HUDEP-2 (cell line): ENCODE measurements at regions not wholly inside any gene's neighbourhood (a gene's known extent, or its start where the extent isn't known, plus 50 kb on each side); places are given as distances from the start of the nearest gene placed in this dataset.
"Not testable (repeated sequence)": the region's sequence is repeated elsewhere in the genome, so short reads cannot be mapped to it uniquely, and the experiment has no call there.

ENCODE experiments used
- DNase-seq, 76 experiments: peaks; one replicate each; lab custom pipeline; 2025; ENCODE audit not compliant: unreplicated experiment in 76 of 76; lab: John Stamatoyannopoulos, UW

DNA sequence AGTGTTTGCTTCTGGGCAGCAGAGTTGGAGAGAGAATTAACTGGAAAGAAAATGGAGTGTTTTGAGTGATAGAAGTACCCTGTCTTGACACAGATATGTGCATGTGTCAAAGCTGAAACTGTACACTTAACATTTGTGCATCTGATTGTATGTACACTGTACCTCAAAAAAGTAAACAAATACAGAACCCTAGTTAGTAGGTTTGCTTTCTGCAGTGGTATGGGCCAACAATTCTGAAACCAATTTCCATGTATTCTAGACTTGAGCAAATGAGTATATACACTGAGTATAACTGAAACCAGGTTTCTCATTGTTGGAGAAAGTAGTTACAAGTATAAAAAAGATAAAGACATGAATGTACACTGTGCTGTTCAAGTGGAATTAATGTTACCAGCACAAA lies 52.4 kb downstream of the ELAPOR2 start:
- DNase-seq = no peak

DNA sequence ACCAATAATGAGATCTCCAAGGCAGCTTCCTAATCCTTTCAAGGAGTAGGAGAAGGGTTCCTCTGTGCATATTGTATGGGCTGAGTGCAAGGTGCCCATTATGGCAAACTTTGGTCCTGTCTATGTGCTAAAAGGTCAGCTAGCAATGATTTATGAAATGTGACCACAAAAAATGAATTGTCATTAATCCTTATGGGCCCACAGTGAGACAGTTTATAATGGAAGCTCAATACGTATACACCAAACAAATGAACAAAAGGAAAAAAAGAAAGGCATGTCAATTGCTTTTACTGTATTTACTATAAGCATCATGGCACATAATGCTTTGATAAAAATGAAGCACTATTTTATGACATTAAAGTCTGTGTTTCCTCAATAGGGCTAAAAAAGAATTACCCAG lies 54.5 kb downstream of the ELAPOR2 start:
- DNase-seq = no peak

DNA sequence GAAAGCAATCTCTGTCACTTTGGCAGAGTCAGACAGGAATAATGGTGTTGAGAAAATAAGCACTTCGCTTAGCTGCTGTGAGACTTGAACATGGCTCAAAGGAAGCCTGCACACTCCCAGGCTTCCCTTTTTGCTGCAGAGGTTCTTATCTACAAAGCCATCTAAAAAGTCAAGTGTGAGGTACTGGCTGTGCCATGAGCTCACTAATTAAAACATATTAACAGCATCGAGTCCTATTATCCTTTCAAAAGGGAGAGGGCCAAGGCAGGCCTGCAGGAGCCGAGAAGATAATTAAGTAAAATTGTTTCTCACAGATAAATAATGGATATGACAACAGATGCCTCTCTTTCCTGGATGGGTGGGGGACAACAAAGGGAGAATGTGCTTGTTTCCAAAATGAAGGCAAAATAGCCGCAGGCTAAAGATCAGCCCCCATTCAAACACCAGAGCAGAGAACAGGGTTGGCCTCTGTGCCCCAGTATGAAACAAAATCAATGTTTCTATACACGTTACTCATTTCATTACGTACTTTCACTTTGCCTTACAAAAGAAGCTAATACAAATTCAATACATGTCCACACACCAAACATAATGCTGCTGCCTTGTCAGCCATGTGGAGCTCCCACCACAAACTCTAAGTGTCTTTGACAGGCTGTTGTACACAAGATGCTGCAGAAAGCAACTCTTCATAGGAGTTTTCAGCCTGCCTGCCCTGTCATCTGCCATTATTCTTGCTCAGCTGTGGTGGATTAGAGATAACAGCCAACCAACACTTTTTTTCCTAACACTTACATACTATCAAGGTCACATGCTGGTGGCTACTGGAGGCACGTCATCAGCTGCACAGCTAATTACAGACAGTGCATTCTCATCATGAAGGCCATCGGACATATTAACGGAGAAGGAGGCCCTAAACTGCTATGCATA lies 55.3 kb downstream of the ELAPOR2 start:
- DNase-seq = peak in 23 of 76 experiments; percentile 1 to 48 (median 12)

DNA sequence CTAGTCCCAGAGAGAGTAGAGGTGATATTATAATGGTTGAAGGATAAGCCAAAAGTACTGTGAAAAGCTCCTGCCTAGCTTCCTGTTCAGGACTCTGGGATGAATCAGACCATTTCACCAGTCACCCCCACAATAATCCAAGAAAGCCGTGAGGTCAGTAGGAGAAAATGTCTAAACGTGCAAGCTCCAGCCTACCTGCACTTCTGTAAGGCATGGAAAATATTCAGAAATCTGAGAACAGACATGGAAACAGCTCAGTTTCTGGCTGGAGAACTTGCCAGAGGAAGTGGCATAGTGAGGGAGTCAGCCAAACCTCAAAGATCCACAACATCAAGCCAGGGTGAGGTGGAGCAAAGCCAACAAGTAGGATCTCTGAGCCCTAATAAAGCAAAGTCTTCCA lies 58.2 kb downstream of the ELAPOR2 start:
- DNase-seq = no peak

DNA sequence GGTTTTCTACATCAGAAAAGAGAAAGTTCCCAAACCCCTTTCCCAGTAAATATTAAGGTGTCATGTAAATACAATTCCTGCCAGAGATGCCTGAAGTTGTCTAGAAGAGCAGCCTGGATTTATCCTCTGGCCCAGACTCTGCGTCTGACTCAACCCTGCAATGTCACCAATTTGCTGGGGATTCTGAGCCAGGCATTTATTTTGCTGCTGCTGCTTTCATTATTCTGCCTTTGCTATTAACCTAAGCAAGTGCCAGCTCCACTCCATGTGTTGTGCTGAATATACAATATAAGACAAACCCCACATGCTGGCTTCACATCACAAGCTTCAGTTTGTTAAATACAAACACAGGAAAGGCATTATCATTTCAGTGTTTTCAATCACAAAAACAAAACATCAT lies 59.1 kb downstream of the ELAPOR2 start:
- no peak for DNase-seq

DNA sequence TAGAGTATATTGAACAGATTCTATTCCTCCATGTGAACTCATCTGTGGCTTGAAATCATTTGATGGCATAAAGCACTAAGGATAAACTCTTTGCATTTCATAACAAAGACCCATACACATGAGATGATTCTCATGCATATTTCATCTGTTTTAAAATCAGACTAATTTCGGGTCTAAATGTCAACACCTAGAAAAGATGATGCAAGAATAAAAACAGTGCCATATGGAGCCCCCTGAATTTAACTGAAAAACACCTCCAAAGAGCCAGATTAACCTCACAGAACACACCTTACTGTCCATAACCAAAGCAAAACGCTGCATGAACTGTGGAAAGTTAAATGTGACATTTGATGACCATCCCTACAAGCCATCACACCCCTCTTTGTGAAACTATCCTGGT lies 59.7 kb downstream of the ELAPOR2 start:
- DNase-seq = no peak

DNA sequence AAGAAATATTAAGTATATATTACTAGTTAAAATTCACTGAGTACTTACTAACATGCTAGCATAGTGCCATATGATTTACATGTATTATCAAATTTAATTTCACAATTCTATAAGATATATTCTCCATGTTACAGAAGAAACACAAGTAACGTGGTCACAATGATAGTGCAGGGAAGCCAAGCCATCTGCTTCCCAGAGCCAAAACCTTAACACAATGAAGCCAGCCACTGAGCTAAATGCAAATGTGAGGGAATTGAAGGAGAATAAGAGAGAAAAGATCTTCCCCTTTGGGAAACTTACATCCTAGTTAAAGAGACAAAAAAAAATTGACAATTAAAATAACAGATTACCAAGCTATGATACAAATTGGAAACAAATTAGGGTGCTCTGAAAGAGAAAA lies 63.6 kb downstream of the ELAPOR2 start:
- DNase-seq = no peak

DNA sequence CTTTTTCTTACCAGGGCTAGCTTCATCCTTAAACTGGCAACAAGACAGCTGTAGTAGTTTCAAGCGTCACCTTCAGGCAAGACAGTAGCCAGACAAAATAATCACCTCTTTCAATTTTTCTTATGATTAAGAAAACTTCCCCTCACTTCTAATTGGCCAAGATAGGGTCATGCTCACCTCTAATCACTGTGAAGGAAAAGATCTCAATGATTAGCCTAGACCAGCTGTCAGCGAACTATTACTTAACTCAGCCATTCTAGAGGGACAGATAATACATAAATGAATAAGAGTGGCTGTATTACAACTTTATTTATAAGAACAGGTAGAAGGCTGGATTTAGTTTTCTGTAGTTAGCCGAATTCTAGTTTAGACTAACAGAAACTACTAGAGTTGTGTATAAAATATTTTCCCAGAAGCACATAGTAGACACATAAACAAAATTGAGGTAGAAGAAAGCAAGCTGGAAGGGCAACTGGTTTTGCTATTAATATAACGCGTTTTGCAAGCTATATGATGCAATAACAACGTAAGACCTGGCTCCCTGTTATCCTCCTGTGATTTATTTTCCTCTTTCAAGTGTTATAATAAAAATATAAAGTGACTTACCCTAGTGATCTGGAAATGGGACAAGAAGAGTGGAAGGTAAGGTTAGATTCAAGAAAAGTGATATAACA lies 64.3 kb downstream of the ELAPOR2 start:
- DNase-seq = no peak

DNA sequence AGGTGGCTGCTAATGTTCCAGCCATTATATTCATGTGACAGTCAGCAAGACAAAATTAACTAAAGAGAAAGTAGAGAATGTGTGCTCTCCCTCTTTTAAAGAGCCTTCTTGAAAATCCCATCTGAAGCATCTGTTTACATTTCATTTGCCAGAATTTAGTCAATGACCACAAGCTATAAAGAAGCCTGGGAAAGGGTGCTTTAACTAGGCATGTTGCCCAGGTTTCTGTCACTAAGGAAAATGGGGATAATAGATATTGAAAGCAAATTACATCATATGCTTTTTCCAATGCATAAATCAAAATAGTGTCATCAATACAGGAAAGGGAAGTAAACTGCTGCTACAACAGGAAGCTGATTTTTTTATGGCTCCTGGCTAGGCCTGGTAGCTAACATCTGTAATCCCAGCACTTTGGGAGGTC lies 67.7 kb downstream of the ELAPOR2 start:
- DNase-seq = no peak

DNA sequence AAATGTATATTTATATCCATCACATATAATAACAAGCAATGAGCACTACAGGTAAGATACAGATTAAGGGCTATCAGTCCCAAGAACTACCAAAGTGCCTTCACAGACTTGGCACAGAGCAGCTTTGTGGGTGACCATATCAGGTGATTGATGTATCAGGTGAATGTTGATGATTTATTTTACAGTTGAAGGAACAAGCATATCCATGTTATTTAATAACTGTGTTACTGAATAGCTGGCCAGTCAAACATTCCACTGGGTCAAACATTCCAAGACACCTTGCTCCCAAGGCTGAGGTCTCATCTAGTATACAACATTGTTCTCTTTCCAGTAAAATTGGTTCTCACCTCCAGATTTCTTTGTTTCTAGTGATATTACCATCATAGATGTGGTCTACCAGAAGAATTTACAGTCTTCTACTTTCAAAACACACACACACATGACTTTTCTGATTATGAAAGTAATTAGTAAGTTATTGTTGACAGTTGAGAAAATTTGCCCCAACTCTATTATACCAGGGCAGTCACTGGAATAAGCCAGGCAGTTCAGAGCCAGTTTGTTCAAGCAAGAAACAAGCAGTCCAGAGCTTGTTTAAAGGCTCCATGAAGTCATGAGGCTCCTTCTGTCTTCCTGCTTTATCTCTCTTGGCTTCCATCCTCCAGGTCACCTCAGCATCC lies 68.2 kb downstream of the ELAPOR2 start:
- no peak for DNase-seq

DNA sequence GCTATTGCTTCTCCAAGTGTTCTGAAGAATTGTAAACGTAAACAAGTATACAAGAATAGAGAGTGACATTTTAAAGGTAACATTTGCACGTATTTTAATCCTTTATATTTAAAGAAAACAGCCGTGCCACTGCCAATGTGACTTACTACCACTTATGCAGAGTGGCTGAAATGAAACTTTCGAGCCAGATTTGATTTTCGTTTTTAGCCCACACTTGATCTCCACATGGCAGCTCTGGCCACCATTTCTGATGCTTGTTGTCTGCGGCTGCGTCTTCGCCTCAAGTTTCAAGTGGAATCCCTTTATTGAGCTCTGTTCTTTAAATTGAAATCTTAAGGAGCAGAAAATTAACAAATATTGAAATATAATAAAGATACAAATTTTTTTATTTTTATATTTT lies 70.0 kb downstream of the ELAPOR2 start:
- DNase-seq = no peak

DNA sequence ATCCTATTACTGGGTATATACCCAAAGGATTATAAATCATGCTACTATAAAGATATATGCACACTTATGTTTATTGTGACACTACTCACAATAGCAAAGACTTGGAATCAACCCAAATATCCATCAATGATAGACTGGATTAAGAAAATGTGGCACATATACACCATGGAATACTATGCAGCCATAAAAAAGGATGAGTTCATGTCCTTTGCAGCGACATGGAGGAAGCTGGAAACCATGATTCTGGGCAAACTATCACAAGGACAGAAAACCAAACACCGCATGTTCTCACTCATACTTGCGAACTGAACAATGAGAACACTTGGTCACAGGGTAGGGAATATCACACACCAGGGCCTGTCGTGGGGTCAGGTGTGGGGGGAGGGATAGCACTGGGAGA lies 71.6 kb downstream of the ELAPOR2 start:
- DNase-seq = not testable (repeated sequence)

DNA sequence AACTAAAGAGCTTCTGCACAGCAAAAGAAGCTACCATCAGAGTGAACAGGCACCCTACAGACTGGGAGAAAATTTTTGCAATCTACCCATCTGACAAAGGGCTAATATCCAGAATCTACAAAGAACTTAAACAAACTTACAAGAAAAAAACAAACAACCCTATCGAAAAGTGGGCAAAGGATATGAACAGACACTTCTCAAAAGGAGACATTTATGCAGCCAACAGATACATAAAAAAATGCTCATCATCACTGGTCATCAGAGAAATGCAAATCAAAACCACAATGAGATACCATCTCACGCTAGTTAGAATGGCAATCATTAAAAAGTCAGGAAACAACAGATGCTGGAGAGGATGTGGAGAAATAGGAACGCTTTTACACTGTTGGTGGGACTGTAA lies 72.1 kb downstream of the ELAPOR2 start:
- DNase-seq = not testable (repeated sequence)

DNA sequence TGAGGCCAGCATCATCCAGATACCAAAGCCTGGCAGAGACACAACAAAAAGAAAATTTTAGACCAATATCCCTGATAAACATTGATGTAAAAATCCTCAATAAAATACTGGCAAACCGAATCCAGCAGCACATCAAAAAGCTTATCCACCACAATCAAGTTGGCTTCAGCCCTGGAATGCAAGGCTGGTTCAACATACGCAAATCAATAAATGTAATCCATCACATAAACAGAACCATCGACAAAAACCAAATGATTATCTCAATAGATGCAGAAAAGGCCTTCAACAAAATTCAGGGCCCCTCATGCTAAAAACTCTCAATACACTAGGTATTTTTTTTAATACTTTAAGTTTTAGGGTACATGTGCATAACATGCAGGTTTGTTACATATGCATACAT lies 74.1 kb downstream of the ELAPOR2 start:
- DNase-seq = not testable (repeated sequence)

DNA sequence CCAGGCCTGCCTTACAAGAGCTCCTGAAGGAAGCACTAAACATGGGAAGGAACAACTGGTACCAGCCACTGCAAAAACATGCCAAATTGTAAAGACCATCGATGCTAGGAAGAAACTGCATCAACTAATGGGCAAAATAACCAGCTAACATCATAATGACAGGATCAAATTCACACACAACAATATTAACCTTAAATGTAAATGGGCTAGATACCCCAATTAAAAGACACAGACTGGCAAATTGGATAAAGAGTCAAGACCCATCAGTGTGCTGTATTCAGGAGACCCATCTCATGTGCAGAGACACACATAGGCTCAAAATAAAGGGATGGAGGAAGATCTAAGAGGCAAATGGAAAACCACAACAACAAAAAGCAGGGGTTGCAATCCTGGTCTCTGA lies 75.8 kb downstream of the ELAPOR2 start:
- DNase-seq = not testable (repeated sequence)

DNA sequence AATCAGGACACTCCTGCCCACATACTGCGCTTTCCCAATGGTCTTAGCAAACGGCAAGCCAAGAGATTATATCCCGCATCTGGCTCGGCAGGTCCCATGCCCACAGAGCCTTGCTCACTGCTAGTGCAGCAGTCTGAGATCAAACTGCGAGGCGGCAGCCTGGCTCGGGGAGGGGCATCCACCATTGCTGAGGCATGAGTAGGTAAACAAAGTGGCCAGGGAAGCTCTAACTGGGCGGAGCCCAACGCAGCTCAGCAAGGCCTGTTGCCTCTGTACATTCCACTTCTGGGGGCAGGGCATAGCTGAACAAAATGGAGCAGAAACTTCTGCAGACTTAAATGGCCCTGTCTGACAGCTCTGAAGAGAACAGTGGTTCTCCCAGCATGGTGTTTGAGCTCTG lies 77.5 kb downstream of the ELAPOR2 start:
- not testable (repeated sequence) for DNase-seq

DNA sequence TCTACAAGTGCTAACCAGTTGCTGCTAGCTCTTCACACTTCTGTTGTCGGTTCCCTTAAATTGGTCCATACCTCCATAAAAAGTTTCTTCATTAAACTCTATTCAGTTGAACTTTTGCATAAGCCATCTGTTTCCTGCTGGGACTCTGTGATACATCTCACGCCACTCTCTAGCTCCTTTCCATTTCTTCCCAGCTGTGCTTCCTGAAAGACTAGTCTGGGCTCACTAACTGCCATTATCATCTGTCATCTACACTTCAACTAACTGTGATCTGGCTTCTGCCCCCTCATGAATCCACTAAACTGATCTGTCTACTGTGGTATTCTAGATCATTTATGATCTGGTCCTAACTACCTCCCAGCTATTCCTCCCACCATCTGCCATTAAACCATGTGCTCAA lies 78.3 kb downstream of the ELAPOR2 start:
- DNase-seq = no peak

DNA sequence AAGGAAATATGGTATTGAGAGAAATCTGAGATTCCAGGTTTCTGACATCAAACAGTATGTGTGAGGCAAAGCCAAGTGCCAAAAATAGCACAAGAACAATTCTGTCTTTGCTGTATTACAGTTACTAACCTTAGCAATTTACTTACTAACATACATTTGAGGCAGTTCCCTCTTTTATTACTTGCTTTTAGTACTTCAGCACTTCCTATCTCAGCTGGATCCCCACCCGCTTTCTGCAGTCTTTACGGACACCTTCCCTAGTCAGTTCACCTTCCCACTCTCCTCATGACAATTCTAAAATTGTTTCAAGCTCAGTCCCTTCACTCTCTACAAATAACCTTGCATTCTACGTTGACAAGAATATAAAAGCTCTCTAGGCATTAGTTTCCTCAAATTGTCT lies 79.2 kb downstream of the ELAPOR2 start:
- DNase-seq = no peak

DNA sequence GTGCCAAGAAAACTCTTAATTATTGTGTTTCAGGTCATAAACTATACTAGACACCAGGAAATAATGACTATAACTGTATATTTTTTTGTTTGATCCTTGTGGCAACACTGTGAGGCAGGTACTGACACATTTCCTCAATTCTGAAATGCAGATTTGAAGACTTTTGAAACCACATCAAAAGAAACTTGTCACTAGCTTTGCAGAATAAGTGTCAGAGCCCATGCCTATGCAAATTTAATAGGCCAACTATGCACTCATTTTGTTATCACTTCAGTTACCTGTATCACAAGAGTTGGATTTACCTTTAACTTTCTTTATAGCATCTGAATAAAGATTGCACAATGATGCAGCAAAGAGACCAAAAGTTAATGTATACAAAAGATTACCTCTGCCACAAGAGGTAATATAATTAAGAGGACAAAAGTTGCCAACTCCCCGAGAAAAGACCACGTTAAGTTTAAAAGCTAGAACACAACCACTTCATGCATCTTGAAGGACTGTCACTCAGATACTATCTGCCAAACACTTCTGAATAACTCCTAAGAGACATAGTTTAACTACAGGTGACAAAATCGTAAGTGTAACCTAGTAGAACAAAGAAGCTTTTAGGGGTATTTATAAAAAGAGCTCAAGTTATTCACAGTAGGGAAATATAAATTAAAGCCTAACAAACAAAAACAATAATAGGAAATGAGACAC lies 80.5 kb downstream of the ELAPOR2 start:
- DNase-seq = no peak

DNA sequence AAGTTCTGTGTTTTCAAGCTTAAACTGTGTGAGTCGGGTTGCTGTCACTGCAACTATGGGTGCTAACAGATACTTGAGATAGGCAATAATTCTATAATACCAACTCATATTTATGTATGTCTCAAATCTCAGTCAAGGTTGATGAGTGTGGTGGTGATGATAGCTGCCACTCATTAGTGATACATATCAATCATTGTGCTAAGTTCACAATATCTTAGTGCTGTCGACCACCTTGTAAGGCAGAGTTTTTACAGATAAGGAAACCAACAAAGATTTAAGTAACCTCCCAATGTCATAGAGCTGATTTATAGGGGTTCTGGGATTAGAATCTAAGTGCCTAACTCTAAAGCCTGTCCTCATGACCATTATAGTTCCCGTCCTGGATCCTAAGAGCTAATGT lies 82.5 kb downstream of the ELAPOR2 start:
- DNase-seq = no peak

DNA sequence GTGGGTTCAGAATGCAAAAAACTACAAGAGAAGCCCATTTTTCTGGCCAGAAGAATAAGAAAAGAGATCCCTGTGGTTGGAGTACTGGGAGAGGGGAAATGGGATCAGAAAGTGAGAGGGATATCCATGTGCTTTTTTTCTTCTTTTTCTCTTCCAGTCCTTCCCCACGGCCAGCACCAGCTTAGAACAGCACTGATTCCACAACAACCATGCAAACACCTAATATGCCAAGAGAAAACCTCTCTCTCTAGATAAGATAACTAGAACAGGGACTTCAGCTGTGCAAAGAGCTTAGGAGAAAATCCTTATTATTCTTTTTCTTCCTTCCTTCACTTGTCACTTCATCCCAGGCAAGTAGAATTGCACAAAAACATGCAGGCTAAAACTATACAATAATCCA lies 83.5 kb downstream of the ELAPOR2 start:
- no peak for DNase-seq
